ENCODE measurements at regions not wholly inside any gene's neighbourhood (a gene's known extent, or its start where the extent isn't known, plus 50 kb on each side); places are given as distances from the start of the nearest gene placed in this dataset.
A peak's percentile ranks its signal among the peaks of the same experiment; 100 is the strongest.

- ATAC-seq (peak; percentile 99), DNase-seq (ENCODE audit: low read depth, low spot score) (peak; percentile 62)
- Histone ChIP-seq H3K27me3 (ENCODE audit: control insufficient read depth, insufficient read depth, low read length) (peaks cover 5% of the 10 kb centered on the region; the same call in 1 of the 2 replicates), H3K9me3 (ENCODE audit: control insufficient read depth, insufficient read depth, low read depth, low read length) (no peaks in the 10 kb centered on the region), H3K27ac (ENCODE audit: low read length) (no peak overlapping the region), H3K4me1 (ENCODE audit: control insufficient read depth, insufficient read depth, low read length) (no peaks in the 10 kb centered on the region), H3K36me3 (ENCODE audit: control insufficient read depth, insufficient read depth, low read length) (no peaks in the 10 kb centered on the region), H3K4me3 (ENCODE audit: low read depth in 2 of 2, low read length in 2 of 2) (peak overlapping the region in 1 of 2 experiments; percentile 39; a peak in 2 of 4 replicates)
- in situ Hi-C loops (cut with HindIII; ENCODE audit: low pct_unique_long_range_greater_than_20kb, low sequenced_read_pairs) (no loop called here), intact Hi-C loops (cut with micrococcal nuclease; ENCODE audit: unreplicated experiment) (loop anchor here (2.0 to 10.0 kb wide), 3 partner anchors 84 to 678 kb away; no protein-coding TSS in a partner anchor)
- POLR2A ChIA-PET: no interaction called here
- CTCF ChIA-PET: interaction anchor here (1.4 kb wide), 1 partner anchor 85 kb away, joined by 5 read pairs; no protein-coding TSS in a partner anchor
- no peak for TF ChIP-seq TCF7L2 (IDR thresholded peaks at IDR 0.05; ENCODE audit: low read depth, low read length)
- TF ChIP-seq, protein P1, sequence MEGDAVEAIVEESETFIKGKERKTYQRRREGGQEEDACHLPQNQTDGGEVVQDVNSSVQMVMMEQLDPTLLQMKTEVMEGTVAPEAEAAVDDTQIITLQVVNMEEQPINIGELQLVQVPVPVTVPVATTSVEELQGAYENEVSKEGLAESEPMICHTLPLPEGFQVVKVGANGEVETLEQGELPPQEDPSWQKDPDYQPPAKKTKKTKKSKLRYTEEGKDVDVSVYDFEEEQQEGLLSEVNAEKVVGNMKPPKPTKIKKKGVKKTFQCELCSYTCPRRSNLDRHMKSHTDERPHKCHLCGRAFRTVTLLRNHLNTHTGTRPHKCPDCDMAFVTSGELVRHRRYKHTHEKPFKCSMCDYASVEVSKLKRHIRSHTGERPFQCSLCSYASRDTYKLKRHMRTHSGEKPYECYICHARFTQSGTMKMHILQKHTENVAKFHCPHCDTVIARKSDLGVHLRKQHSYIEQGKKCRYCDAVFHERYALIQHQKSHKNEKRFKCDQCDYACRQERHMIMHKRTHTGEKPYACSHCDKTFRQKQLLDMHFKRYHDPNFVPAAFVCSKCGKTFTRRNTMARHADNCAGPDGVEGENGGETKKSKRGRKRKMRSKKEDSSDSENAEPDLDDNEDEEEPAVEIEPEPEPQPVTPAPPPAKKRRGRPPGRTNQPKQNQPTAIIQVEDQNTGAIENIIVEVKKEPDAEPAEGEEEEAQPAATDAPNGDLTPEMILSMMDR (IDR thresholded peaks at IDR 0.05): peak; percentile 92
- no TSS peak for BruUV-seq (replicated peaks)
Measured at GRCh38 chrX:140057001-140057411, 91.7 kb upstream of the CXorf66 start.

DNA sequence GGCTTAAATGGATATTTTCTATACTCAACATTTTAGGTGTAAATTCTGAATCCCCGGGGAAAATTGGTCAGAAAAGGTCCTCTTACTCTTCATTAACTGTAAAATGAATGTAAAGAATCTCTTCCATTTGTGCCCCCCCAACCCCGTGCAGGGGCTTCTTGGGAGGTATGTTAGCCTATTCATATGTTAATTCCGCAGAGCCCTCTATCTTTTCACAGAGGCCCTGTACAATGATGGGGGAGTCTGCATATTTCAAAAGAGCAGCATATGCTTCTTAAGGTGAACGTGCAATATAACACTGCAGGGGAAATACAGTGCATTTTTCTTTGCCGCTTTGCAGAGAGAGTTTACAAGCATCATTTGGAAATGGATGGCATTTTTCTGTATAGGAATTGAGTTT lies 88.5 kb upstream of the CXorf66 start:
- ATAC-seq (no peak), DNase-seq (ENCODE audit: low read depth, low spot score) (no peak)
- no TSS peak for BruUV-seq (replicated peaks)
- in situ Hi-C loops (cut with HindIII; ENCODE audit: low pct_unique_long_range_greater_than_20kb, low sequenced_read_pairs) (no loop called here), intact Hi-C loops (cut with micrococcal nuclease; ENCODE audit: unreplicated experiment) (loop anchor here (10.0 kb wide), 1 partner anchor 681 kb away; no protein-coding TSS in a partner anchor)
- TF ChIP-seq POLR2AphosphoS5 (IDR thresholded peaks at IDR 0.05; ENCODE audit: low read depth, low read length) (no peak), REST (IDR thresholded peaks at IDR 0.05; ENCODE audit: insufficient read depth in 1 of 2, low read depth in 2 of 2, low read length in 1 of 2) (no peak), TCF7L2 (IDR thresholded peaks at IDR 0.05; ENCODE audit: low read depth, low read length) (no peak)
- CTCF ChIA-PET: no interaction called here
- POLR2A ChIA-PET: no interaction called here
- H3K4me3 ChIP-seq (ENCODE audit: low read depth in 2 of 2, low read length in 2 of 2): no peak overlapping the region
- no peaks in the 10 kb centered on the region for H3K36me3 ChIP-seq (ENCODE audit: control insufficient read depth, insufficient read depth, low read length)
- peaks cover 5% of the 10 kb centered on the region; the same call in 1 of the 2 replicates for H3K27me3 ChIP-seq (ENCODE audit: control insufficient read depth, insufficient read depth, low read length)
- H3K4me1 ChIP-seq (ENCODE audit: control insufficient read depth, insufficient read depth, low read length): no peaks in the 10 kb centered on the region
- no peak overlapping the region for H3K27ac ChIP-seq (ENCODE audit: low read length)
- no peaks in the 10 kb centered on the region for H3K9me3 ChIP-seq (ENCODE audit: control insufficient read depth, insufficient read depth, low read depth, low read length)

DNA sequence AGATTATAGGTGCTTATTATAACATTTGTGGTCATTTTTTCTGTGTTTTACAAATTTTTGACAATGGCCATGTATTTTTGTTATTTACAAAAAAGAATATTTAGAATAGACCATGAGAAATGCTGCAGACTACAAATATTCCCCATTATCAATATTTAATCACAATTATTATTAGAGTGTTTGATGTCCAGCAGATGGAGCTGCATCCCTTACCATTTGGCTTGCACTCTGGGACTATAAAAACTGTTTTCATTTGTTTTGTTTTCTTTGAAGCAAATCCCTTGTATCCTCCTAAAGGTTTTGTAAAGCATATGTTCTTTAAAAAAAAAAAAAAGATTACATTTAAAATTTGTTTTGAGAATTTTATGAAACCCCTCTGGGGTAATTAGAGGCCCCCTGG lies 85.6 kb upstream of the CXorf66 start:
- in situ Hi-C loops (cut with HindIII; ENCODE audit: low pct_unique_long_range_greater_than_20kb, low sequenced_read_pairs): no loop called here

More for the DNA sequence above, 85.6 kb upstream of the CXorf66 start:
- Histone ChIP-seq H3K4me1 (ENCODE audit: control insufficient read depth, insufficient read depth, low read length) (no peaks in the 10 kb centered on the region), H3K4me3 (ENCODE audit: low read depth in 2 of 2, low read length in 2 of 2) (no peak overlapping the region), H3K27ac (ENCODE audit: low read length) (no peak overlapping the region), H3K9me3 (ENCODE audit: control insufficient read depth, insufficient read depth, low read depth, low read length) (no peaks in the 10 kb centered on the region), H3K27me3 (ENCODE audit: control insufficient read depth, insufficient read depth, low read length) (peaks cover 5% of the 10 kb centered on the region; the same call in 1 of the 2 replicates), H3K36me3 (ENCODE audit: control insufficient read depth, insufficient read depth, low read length) (no peaks in the 10 kb centered on the region)
- CTCF ChIA-PET: no interaction called here
- no TSS peak for BruUV-seq (replicated peaks)
- ATAC-seq (no peak), DNase-seq (ENCODE audit: low read depth, low spot score) (no peak)
- POLR2A ChIA-PET: no interaction called here
- intact Hi-C loops (cut with micrococcal nuclease; ENCODE audit: unreplicated experiment): loop anchor here (10.0 kb wide), 1 partner anchor 684 kb away; no protein-coding TSS in a partner anchor
- no peak for TF ChIP-seq REST (IDR thresholded peaks at IDR 0.05; ENCODE audit: insufficient read depth in 1 of 2, low read depth in 2 of 2, low read length in 1 of 2)
- TF ChIP-seq, protein P1 (IDR thresholded peaks at IDR 0.05): peak; percentile 48; the same call in 1 of the 2 replicates
